ENCODE measurements at regions not wholly inside any gene's neighbourhood (a gene's known extent, or its start where the extent isn't known, plus 50 kb on each side); places are given as distances from the start of the nearest gene placed in this dataset.

- TF ChIP-seq POLR2AphosphoS5 (IDR thresholded peaks at IDR 0.05; ENCODE audit: borderline replicate concordance, low read depth, low read length) (no peak), EZH2 (IDR thresholded peaks at IDR 0.05) (no peak)
These were observed 131.1 kb upstream of the PDE10A start for GRCh38 chr6:165794179-165794601.

All from SK-N-MC (cell line).